Activated CD8-positive, alpha-beta T cell treated with anti-CD3 and anti-CD28 coated beads for 36 hours (primary cell): ENCODE measurements at regions not wholly inside any gene's neighbourhood (a gene's known extent, or its start where the extent isn't known, plus 50 kb on each side); places are given as distances from the start of the nearest gene placed in this dataset.

Source experiments
- ATAC-seq: fragments of 200-7000 bp; cut with Tn5 transposase; one replicate; pipeline ENCODE4 v1.10.0; 2021; ENCODE audit warnings: mild to moderate bottlenecking, moderate library complexity
- CTCF ChIA-PET: fragments of 350-600 bp; sonication (Branson Sonifier 250); formaldehyde crosslinking; loops from one replicate; lab custom pipeline; 2021; ENCODE audit warnings: antibody characterized with exemption; lab: Charles Lee
- POLR2A ChIA-PET: fragments of 350-600 bp; sonication (Branson Sonifier 250); formaldehyde crosslinking; loops from one replicate; lab custom pipeline; 2021; ENCODE audit warnings: antibody characterized with exemption; lab: Charles Lee
- DNase-seq: peaks from one replicate; pipeline ENCODE4 v3.0.0-alpha.2; 2020
- H3K27ac Mint-ChIP-seq: one replicate; pipeline ENCODE4 v1.8.0; 2021; ENCODE audit warnings: mild to moderate bottlenecking, mixed read lengths
- H3K27me3 Mint-ChIP-seq: one replicate; pipeline ENCODE4 v1.8.0; 2021; ENCODE audit warnings: mixed read lengths
- H3K36me3 Mint-ChIP-seq: one replicate; pipeline ENCODE4 v1.8.0; 2021; ENCODE audit warnings: low read depth, mixed read lengths
- H3K4me1 Mint-ChIP-seq: one replicate; pipeline ENCODE4 v1.8.0; 2021; ENCODE audit warnings: low read depth, mixed read lengths
- H3K4me3 Mint-ChIP-seq: one replicate; pipeline ENCODE4 v1.8.0; 2021; ENCODE audit warnings: mild to moderate bottlenecking, moderate library complexity, mixed read lengths
- H3K9me3 Mint-ChIP-seq: one replicate; pipeline ENCODE4 v1.8.0; 2021; ENCODE audit warnings: mixed read lengths
- CTCF ChIP-seq: fragments of 200-600 bp; IDR thresholded peaks from one replicate; pipeline ENCODE4 v1.8.0; 2022; ENCODE audit warnings: antibody characterized with exemption, mild to moderate bottlenecking
- intact Hi-C: fragments of 100-400 bp; cut with micrococcal nuclease; formaldehyde crosslinking; loops from one replicate; pipeline ENCODE4 v1.10.0; 2022

DNA sequence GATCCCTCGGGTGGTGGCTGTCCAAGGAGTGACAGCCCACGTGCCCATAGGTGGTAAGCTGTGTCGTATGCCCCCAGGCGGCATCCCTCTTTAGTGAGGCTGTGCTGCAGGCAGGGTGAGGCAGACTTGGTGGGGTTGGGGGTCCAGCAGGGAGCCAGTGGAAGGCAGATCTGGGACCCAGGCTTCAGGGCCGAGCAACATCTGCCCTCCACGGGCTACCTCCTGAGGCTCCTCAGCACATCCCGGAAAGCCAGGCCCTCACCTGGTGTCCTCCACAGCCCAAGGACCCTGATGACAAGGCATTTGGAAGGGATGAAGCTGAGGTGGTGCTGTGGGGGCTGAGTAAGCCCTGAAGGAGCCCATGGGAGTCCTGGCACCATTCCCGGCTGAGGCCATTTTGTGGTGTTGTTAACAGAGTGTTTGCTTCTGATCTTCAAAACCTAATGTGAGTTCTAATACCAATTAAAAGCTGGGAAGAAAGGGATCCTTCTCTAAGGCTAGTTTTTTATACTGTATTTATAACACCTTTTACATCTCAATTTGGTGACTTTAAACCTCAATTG, 295.8 kb upstream of the IRX2 start:
- ChIA-PET CTCF (no interaction called here), POLR2A (no interaction called here)
- intact Hi-C loops, result no loop called here
- ATAC-seq (no peak), DNase-seq (no peak)
- Mint-ChIP-seq H3K27me3 (no peaks in the 10 kb centered on the region), H3K36me3 (no peaks in the 10 kb centered on the region), H3K9me3 (no peaks in the 10 kb centered on the region), H3K27ac (no peak overlapping the region), H3K4me1 (no peaks in the 10 kb centered on the region), H3K4me3 (no peak overlapping the region)
- no peak for TF ChIP-seq CTCF

DNA sequence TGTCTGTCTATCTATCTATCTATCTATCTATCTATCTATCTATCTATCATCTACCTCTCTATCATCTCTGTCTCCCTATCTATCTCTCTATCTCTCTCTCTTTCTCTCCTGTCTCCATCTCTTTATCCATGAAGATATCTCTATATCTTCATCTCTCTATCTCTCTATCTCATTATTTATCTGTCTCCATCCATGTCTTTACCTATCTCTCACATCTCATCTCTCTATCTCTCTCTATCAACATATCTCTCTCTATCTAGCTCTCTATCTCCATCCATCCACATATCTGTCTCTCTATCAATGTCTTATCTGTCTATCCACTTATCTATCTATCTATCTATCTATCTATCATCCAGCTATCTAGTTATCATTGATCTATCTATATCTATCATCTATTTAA, 292.1 kb upstream of the IRX2 start:
- Mint-ChIP-seq H3K27ac (no peak overlapping the region), H3K4me1 (no peaks in the 10 kb centered on the region), H3K36me3 (no peaks in the 10 kb centered on the region), H3K4me3 (no peak overlapping the region), H3K9me3 (no peaks in the 10 kb centered on the region), H3K27me3 (no peaks in the 10 kb centered on the region)
- DNase-seq, result no peak
- ChIA-PET CTCF (no interaction called here), POLR2A (no interaction called here)
- no peak for TF ChIP-seq CTCF
- intact Hi-C loops, result no loop called here
- ATAC-seq, result no peak

DNA sequence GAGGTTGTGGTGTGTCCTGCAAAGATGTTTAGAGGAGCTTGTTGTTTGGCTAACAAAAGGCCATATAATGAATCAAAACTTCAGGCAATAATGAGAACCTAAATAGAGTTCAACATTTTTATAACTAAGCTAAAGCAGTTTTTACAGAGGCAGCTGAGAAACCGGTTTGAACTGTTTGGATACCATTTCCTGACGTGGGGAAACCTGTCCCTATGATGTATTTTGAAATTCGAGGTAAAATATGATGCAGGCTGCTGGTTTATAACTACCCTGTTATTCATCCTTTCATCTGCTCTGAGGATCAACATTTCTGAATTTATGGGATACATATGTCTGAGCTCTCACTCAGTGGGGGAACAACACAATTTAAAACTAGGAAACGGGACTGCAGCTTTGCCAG, 289.5 kb upstream of the IRX2 start:
- Mint-ChIP-seq H3K9me3 (no peaks in the 10 kb centered on the region), H3K4me1 (no peaks in the 10 kb centered on the region), H3K27me3 (no peaks in the 10 kb centered on the region), H3K27ac (no peak overlapping the region), H3K4me3 (no peak overlapping the region), H3K36me3 (no peaks in the 10 kb centered on the region)
- intact Hi-C loops, result no loop called here
- CTCF ChIA-PET, result no interaction called here
- no peak for TF ChIP-seq CTCF
- DNase-seq (no peak), ATAC-seq (no peak)
- POLR2A ChIA-PET, result no interaction called here

- intact Hi-C loops, result no loop called here
- Mint-ChIP-seq H3K36me3 (no peaks in the 10 kb centered on the region), H3K4me1 (no peaks in the 10 kb centered on the region), H3K4me3 (no peak overlapping the region), H3K9me3 (peaks cover 1% of the 10 kb centered on the region), H3K27me3 (no peaks in the 10 kb centered on the region), H3K27ac (no peak overlapping the region)
- POLR2A ChIA-PET, result no interaction called here
- no peak for TF ChIP-seq CTCF
- DNase-seq (no peak), ATAC-seq (no peak)
- CTCF ChIA-PET, result no interaction called here
Measured at GRCh38 chr5:3036041-3036788, 284.7 kb upstream of the IRX2 start.

- no peak overlapping the region for H3K4me3 Mint-ChIP-seq
- peaks cover 3% of the 10 kb centered on the region for H3K9me3 Mint-ChIP-seq
- no peaks in the 10 kb centered on the region for H3K27me3 Mint-ChIP-seq
- no peaks in the 10 kb centered on the region for H3K4me1 Mint-ChIP-seq
- TF ChIP-seq CTCF, result no peak
- no peaks in the 10 kb centered on the region for H3K36me3 Mint-ChIP-seq
- intact Hi-C loops, result no loop called here
- no peak for ATAC-seq
- ChIA-PET CTCF (no interaction called here), POLR2A (no interaction called here)
- H3K27ac Mint-ChIP-seq, result no peak overlapping the region
- no peak for DNase-seq
Measured at GRCh38 chr5:3035452-3035851, 284.0 kb upstream of the IRX2 start.
